Gastroesophageal sphincter (tissue), 3 donors: ENCODE measurements at regions not wholly inside any gene's neighbourhood (a gene's known extent, or its start where the extent isn't known, plus 50 kb on each side); places are given as distances from the start of the nearest gene placed in this dataset.
"Not testable (repeated sequence)": the region's sequence is repeated elsewhere in the genome, so short reads cannot be mapped to it uniquely, and the experiment has no call there.

ENCODE experiments used
- POLR2A ChIP-seq, 2 donors: fragments of 450-650 bp; IDR thresholded peaks; one replicate each; pipeline ENCODE4 v1.6.1; 2017; ENCODE audit warnings: antibody characterized with exemption in 2 of 2, mild to moderate bottlenecking in 2 of 2, moderate library complexity in 1 of 2
- TF ChIP-seq, protein P1 (sequence below), 4 experiments: fragments of 200-600 bp in 2 of 4; fragments of 450-650 bp in 2 of 4; sonication (generic) in 1 of 4; IDR thresholded peaks; one replicate each; pipeline ENCODE4 v1.5.1; 2017 to 2019; ENCODE audit warnings: antibody characterized with exemption in 4 of 4, mild to moderate bottlenecking in 2 of 4, moderate library complexity in 2 of 4

DNA sequence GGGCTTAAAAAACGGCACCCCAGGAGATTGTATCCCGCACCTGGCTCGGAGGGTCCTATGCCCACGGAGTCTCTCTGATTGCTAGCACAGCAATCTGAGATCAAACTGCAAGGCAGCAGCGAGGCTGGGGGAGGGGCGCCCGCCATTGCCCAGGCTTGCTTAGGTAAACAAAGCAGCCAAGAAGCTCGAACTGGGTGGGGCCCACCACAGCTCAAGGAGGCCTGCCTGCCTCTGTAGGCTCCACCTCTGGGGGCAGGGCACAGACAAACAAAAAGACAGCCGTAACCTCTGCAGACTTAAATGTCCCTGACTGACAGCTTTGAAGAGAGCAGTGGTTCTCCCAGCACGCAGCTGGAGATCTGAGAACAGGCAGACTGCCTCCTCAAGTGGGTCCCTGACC lies 601.5 kb upstream of the TBX3 start:
- TF ChIP-seq, protein P1, sequence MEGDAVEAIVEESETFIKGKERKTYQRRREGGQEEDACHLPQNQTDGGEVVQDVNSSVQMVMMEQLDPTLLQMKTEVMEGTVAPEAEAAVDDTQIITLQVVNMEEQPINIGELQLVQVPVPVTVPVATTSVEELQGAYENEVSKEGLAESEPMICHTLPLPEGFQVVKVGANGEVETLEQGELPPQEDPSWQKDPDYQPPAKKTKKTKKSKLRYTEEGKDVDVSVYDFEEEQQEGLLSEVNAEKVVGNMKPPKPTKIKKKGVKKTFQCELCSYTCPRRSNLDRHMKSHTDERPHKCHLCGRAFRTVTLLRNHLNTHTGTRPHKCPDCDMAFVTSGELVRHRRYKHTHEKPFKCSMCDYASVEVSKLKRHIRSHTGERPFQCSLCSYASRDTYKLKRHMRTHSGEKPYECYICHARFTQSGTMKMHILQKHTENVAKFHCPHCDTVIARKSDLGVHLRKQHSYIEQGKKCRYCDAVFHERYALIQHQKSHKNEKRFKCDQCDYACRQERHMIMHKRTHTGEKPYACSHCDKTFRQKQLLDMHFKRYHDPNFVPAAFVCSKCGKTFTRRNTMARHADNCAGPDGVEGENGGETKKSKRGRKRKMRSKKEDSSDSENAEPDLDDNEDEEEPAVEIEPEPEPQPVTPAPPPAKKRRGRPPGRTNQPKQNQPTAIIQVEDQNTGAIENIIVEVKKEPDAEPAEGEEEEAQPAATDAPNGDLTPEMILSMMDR (IDR thresholded peaks at IDR 0.05) = not testable (repeated sequence)
- not testable (repeated sequence) for TF ChIP-seq POLR2A (IDR thresholded peaks at IDR 0.05)
